NCI-H2196 treated with DMSO at 0.1 percent for 48 hours (cell line): ENCODE measurements at regions not wholly inside any gene's neighbourhood (a gene's known extent, or its start where the extent isn't known, plus 50 kb on each side); places are given as distances from the start of the nearest gene placed in this dataset.
"Not testable (repeated sequence)": the region's sequence is repeated elsewhere in the genome, so short reads cannot be mapped to it uniquely, and the experiment has no call there.

Experiments used
- DNase-seq: peaks from one replicate; lab custom pipeline; 2025; ENCODE audit not compliant: unreplicated experiment; lab: John Stamatoyannopoulos, UW

GRCh38 chr14:53367644-53368026 is 214.5 kb upstream of the DDHD1 start:
- DNase-seq = no peak

- no peak for DNase-seq
Observed at GRCh38 chr14:53365486-53366130, 212.5 kb upstream of the DDHD1 start.

GRCh38 chr14:53362916-53363315 is 209.8 kb upstream of the DDHD1 start:
- DNase-seq = not testable (repeated sequence)

- no peak for DNase-seq
Observed at GRCh38 chr14:53360829-53361228, 207.7 kb upstream of the DDHD1 start.

GRCh38 chr14:53358166-53358565 is 205.0 kb upstream of the DDHD1 start:
- DNase-seq = no peak

GRCh38 chr14:53356361-53357150 is 203.4 kb upstream of the DDHD1 start:
- DNase-seq = no peak

GRCh38 chr14:53355581-53356112 is 202.5 kb upstream of the DDHD1 start:
- DNase-seq = no peak

GRCh38 chr14:53354336-53354735 is 201.2 kb upstream of the DDHD1 start:
- no peak for DNase-seq

GRCh38 chr14:53350866-53351265 is 197.7 kb upstream of the DDHD1 start:
- DNase-seq = no peak

GRCh38 chr14:53350429-53350828 is 197.3 kb upstream of the DDHD1 start:
- no peak for DNase-seq

- no peak for DNase-seq
Observed at GRCh38 chr14:53346988-53347387, 193.9 kb upstream of the DDHD1 start.

- DNase-seq = no peak
Observed at GRCh38 chr14:53341324-53341723, 188.2 kb upstream of the DDHD1 start.

- DNase-seq = no peak
Observed at GRCh38 chr14:53338192-53338591, 185.1 kb upstream of the DDHD1 start.

- DNase-seq = no peak
Observed at GRCh38 chr14:53336729-53337128, 183.6 kb upstream of the DDHD1 start.

GRCh38 chr14:53333809-53334208 is 180.7 kb upstream of the DDHD1 start:
- no peak for DNase-seq

GRCh38 chr14:53331921-53332320 is 178.8 kb upstream of the DDHD1 start:
- DNase-seq = no peak

- DNase-seq = no peak
Observed at GRCh38 chr14:53331247-53331646, 178.1 kb upstream of the DDHD1 start.

- DNase-seq = no peak
Observed at GRCh38 chr14:53330441-53330840, 177.3 kb upstream of the DDHD1 start.

- no peak for DNase-seq
Observed at GRCh38 chr14:53328841-53329240, 175.7 kb upstream of the DDHD1 start.

GRCh38 chr14:53327716-53328115 is 174.6 kb upstream of the DDHD1 start:
- no peak for DNase-seq

GRCh38 chr14:53325176-53325806 is 172.2 kb upstream of the DDHD1 start:
- DNase-seq = no peak

GRCh38 chr14:53316504-53316903 is 163.4 kb upstream of the DDHD1 start:
- DNase-seq = no peak
